Activated T-cell treated with anti-CD3 and anti-CD28 coated beads, Interleukin-2, amount 50 U/mL, for 24 hours (primary cell): ENCODE measurements at regions not wholly inside any gene's neighbourhood (a gene's known extent, or its start where the extent isn't known, plus 50 kb on each side); places are given as distances from the start of the nearest gene placed in this dataset.

Source experiments
- DNase-seq: peaks from one replicate; pipeline ENCODE4 v3.0.0-alpha.2; 2020
- H3K27ac Mint-ChIP-seq: 2 replicates; pipeline ENCODE4 v1.8.0; 2020; ENCODE audit warnings: mild to moderate bottlenecking, mixed read lengths
- H3K27me3 Mint-ChIP-seq: 2 replicates; pipeline ENCODE4 v1.8.0; 2020; ENCODE audit warnings: mixed read lengths
- H3K36me3 Mint-ChIP-seq: 2 replicates; pipeline ENCODE4 v1.8.0; 2020; ENCODE audit warnings: low read depth, mixed read lengths
- H3K4me1 Mint-ChIP-seq: 2 replicates; pipeline ENCODE4 v1.8.0; 2020; ENCODE audit warnings: low read depth, mixed read lengths
- H3K4me3 Mint-ChIP-seq: 2 replicates; pipeline ENCODE4 v1.8.0; 2020; ENCODE audit warnings: mild to moderate bottlenecking, moderate library complexity, mixed read lengths
- H3K9me3 Mint-ChIP-seq: 2 replicates; pipeline ENCODE4 v1.8.0; 2020; ENCODE audit warnings: mixed read lengths

- Mint-ChIP-seq H3K27ac (no peak overlapping the region), H3K27me3 (no peaks in the 10 kb centered on the region), H3K9me3 (no peaks in the 10 kb centered on the region), H3K4me1 (no peaks in the 10 kb centered on the region), H3K4me3 (no peak overlapping the region), H3K36me3 (no peaks in the 10 kb centered on the region)
- no peak for DNase-seq
Observed at GRCh38 chr14:53524391-53524790, 371.3 kb upstream of the DDHD1 start.

GRCh38 chr14:53523226-53523625 lies 370.1 kb upstream of the DDHD1 start:
- H3K27ac Mint-ChIP-seq, result no peak overlapping the region
- no peaks in the 10 kb centered on the region for H3K27me3 Mint-ChIP-seq
- H3K4me1 Mint-ChIP-seq, result no peaks in the 10 kb centered on the region
- no peak overlapping the region for H3K4me3 Mint-ChIP-seq
- no peaks in the 10 kb centered on the region for H3K9me3 Mint-ChIP-seq
- DNase-seq, result no peak
- no peaks in the 10 kb centered on the region for H3K36me3 Mint-ChIP-seq

DNA sequence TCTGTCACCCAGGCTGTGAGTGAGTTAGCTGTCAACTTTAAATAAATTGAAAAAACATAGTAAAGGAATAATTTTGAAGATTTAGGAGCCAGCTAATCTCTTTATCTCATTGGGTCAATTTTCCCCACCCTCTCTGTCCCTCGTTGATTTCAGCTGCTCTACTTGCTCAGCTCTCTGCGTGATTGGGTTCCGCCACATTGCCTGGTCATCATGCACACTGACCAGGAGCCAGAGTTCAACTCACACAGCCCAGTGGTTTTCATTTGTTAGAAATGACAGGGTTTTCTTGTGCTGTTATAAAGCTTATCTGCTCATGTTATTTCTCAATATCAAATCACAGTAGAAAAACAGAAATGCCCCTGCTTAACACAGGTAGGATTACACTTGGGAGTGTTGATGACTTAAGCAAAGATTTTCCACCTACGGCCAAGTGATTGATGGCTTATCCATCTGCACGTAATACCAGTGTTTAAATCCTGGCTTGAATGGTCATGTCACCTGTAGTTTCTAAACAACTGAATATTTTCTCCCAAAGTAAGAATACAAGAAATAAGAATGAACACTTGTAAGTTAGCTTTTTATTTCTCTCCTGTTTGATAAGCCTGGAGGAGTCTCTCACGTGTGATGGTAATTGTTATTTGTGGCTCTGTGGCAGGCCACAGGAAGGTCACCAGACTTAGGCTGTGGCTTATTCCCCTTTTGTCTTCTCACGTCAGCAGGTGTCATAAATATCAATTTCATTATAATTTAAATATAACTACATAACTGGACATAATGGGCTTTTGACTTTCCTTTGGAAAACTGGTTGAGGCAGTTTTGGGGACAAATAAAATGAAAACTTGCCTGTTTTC lies 367.2 kb upstream of the DDHD1 start:
- H3K9me3 Mint-ChIP-seq, result no peaks in the 10 kb centered on the region
- H3K4me3 Mint-ChIP-seq, result no peak overlapping the region

DNA sequence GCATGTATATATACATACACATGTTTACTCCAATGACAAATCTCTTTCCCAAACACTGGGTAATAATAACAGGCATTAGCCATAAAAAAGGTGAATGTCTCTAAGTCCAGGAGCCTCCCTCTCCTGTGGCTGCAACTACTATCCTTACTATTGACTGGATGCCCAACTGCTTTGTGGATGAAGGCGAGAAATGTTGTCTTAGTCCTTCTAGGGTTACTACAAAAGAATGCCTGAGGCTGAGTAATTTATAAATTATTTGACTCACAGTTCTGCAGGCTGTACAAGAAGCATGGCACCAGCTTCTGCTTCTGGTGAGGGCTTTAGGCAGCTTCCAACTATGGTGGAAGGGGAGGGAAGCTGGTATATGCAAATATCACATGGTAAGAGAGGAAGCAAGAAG lies 366.0 kb upstream of the DDHD1 start:
- no peaks in the 10 kb centered on the region for H3K4me1 Mint-ChIP-seq
- no peaks in the 10 kb centered on the region for H3K9me3 Mint-ChIP-seq
- no peaks in the 10 kb centered on the region for H3K27me3 Mint-ChIP-seq
- no peaks in the 10 kb centered on the region for H3K36me3 Mint-ChIP-seq
- no peak overlapping the region for H3K27ac Mint-ChIP-seq
- no peak overlapping the region for H3K4me3 Mint-ChIP-seq
- no peak for DNase-seq

More for the DNA sequence above, 367.2 kb upstream of the DDHD1 start:
- Mint-ChIP-seq H3K36me3 (no peaks in the 10 kb centered on the region), H3K27me3 (no peaks in the 10 kb centered on the region), H3K27ac (no peak overlapping the region), H3K4me1 (no peaks in the 10 kb centered on the region)
- DNase-seq, result no peak

GRCh38 chr14:53517270-53517960 lies 364.3 kb upstream of the DDHD1 start:
- Mint-ChIP-seq H3K4me3 (no peak overlapping the region), H3K27me3 (no peaks in the 10 kb centered on the region), H3K27ac (no peak overlapping the region), H3K36me3 (no peaks in the 10 kb centered on the region), H3K9me3 (peaks cover 1% of the 10 kb centered on the region), H3K4me1 (no peaks in the 10 kb centered on the region)
- DNase-seq, result no peak

DNA sequence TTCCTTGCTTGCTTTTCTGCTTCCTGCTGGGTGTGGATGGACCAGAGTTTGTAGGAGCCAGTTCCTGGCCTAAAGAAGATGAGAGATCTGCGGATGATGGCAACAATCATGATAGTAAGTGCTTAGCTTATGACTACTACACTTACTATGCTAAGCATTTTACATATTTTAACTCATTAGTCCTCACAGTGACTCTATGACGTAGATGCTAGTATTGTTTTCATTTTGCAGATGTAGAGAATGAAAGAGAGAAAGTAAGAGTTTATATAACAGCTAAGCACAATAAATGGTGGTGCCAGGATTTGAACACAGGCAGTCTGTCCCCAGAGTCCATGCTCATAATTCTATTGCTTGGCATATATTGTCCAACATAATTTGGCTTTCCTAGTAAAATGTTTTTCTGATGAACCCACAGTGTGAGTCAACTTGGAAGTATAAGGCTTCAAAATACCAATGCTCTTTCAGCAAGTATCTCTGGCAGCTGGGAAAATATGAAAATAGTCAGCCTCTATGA lies 363.2 kb upstream of the DDHD1 start:
- Mint-ChIP-seq H3K4me3 (no peak overlapping the region), H3K9me3 (peaks cover 5% of the 10 kb centered on the region), H3K36me3 (no peaks in the 10 kb centered on the region), H3K27me3 (no peaks in the 10 kb centered on the region), H3K4me1 (no peaks in the 10 kb centered on the region), H3K27ac (no peak overlapping the region)
- DNase-seq, result no peak

GRCh38 chr14:53515276-53515675 lies 362.2 kb upstream of the DDHD1 start:
- DNase-seq, result no peak
- no peaks in the 10 kb centered on the region for H3K4me1 Mint-ChIP-seq

DNA sequence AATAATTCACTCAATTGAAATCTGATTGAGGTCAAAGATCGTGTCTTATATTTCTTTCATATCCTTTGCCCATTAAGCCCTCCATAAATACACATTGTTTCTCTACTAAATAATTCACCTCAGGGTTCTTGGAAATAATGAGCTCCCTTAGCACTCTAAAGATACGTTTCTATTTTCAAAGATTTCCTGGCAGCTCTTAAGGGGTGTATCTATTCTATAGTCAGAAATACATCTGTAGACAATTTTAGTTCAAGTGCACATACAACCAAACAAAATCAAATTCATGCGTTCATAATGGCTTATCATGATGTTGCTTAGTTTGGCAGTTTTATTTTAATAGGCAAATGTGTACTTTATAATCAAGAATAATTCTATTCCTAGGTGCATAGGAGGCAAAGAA lies 361.1 kb upstream of the DDHD1 start:
- no peaks in the 10 kb centered on the region for H3K27me3 Mint-ChIP-seq
- no peaks in the 10 kb centered on the region for H3K4me1 Mint-ChIP-seq
- no peak overlapping the region for H3K27ac Mint-ChIP-seq
- no peaks in the 10 kb centered on the region for H3K36me3 Mint-ChIP-seq
- no peak for DNase-seq
- H3K4me3 Mint-ChIP-seq, result no peak overlapping the region
- H3K9me3 Mint-ChIP-seq, result peaks cover 5% of the 10 kb centered on the region

More at GRCh38 chr14:53515276-53515675, 362.2 kb upstream of the DDHD1 start:
- H3K27me3 Mint-ChIP-seq, result no peaks in the 10 kb centered on the region
- H3K9me3 Mint-ChIP-seq, result peaks cover 5% of the 10 kb centered on the region
- H3K36me3 Mint-ChIP-seq, result no peaks in the 10 kb centered on the region
- no peak overlapping the region for H3K4me3 Mint-ChIP-seq
- no peak overlapping the region for H3K27ac Mint-ChIP-seq

DNA sequence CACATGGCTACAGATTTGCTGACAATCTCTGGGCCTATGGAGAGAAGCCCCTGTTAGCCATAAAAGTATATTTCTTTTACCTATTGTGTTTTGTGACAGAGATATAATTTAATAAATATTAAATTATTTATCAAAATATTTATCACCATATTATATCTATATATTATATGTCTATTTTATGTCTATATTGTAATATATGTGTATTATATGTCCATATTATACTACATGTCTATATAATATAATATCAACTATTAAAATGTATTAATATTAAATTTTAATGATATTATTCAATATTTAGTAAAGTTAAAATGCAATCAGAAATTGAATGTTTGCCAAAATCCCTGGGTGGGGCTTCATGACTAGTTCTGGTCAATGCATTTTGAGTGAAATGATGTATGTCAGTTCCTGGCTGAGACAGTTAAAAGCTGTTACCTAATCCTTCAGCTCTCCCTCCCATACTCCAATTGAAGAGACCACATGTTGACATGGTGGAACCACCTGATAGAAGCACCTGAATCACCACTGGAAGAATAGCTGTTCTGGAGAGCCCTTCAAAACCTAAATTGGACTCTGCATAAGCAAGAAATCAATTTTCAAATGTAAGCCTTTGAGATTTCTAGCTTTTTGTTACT lies 357.3 kb upstream of the DDHD1 start:
- Mint-ChIP-seq H3K27me3 (no peaks in the 10 kb centered on the region), H3K4me3 (no peak overlapping the region), H3K4me1 (no peaks in the 10 kb centered on the region), H3K9me3 (peaks cover 11% of the 10 kb centered on the region), H3K27ac (no peak overlapping the region), H3K36me3 (no peaks in the 10 kb centered on the region)
- no peak for DNase-seq

- Mint-ChIP-seq H3K9me3 (peaks cover 18% of the 10 kb centered on the region), H3K27ac (no peak overlapping the region), H3K36me3 (no peaks in the 10 kb centered on the region), H3K4me1 (no peaks in the 10 kb centered on the region), H3K27me3 (no peaks in the 10 kb centered on the region), H3K4me3 (no peak overlapping the region)
- DNase-seq, result no peak
Observed at GRCh38 chr14:53509276-53510244, 356.4 kb upstream of the DDHD1 start.

- H3K4me3 Mint-ChIP-seq, result no peak overlapping the region
- H3K9me3 Mint-ChIP-seq, result peaks cover 48% of the 10 kb centered on the region
- DNase-seq, result no peak
- H3K27ac Mint-ChIP-seq, result no peak overlapping the region
- H3K4me1 Mint-ChIP-seq, result no peaks in the 10 kb centered on the region
- H3K27me3 Mint-ChIP-seq, result no peaks in the 10 kb centered on the region
- H3K36me3 Mint-ChIP-seq, result no peaks in the 10 kb centered on the region
Observed at GRCh38 chr14:53501361-53502211, 348.5 kb upstream of the DDHD1 start.

GRCh38 chr14:53500191-53500590 lies 347.1 kb upstream of the DDHD1 start:
- Mint-ChIP-seq H3K27ac (no peak overlapping the region), H3K4me3 (no peak overlapping the region), H3K9me3 (peaks cover 46% of the 10 kb centered on the region), H3K36me3 (no peaks in the 10 kb centered on the region), H3K27me3 (no peaks in the 10 kb centered on the region), H3K4me1 (no peaks in the 10 kb centered on the region)
- DNase-seq, result no peak

DNA sequence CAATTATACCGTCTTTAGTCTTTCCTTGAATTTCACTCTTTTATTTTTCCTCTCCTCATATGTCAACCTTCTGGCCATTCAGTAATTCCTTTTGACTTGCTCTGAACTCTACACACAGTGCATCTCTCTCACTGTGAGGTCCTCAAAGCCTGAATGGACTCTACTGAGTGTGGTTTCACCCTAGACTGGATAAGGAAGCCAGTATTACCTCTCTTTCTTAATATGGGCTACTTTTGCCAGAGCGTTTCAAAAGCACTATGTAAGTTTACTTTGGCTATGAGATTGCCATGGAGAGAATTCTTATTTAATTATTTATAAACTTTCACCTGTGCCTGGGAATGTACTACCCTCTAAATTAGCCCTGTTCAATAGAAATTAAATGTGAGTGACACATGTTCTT lies 343.5 kb upstream of the DDHD1 start:
- no peak overlapping the region for H3K27ac Mint-ChIP-seq
- no peak overlapping the region for H3K4me3 Mint-ChIP-seq
- H3K36me3 Mint-ChIP-seq, result no peaks in the 10 kb centered on the region
- H3K4me1 Mint-ChIP-seq, result no peaks in the 10 kb centered on the region
- DNase-seq, result no peak
- peaks cover 17% of the 10 kb centered on the region for H3K9me3 Mint-ChIP-seq
- H3K27me3 Mint-ChIP-seq, result no peaks in the 10 kb centered on the region
